ENCODE measurements at regions not wholly inside any gene's neighbourhood (a gene's known extent, or its start where the extent isn't known, plus 50 kb on each side); places are given as distances from the start of the nearest gene placed in this dataset.

DNA sequence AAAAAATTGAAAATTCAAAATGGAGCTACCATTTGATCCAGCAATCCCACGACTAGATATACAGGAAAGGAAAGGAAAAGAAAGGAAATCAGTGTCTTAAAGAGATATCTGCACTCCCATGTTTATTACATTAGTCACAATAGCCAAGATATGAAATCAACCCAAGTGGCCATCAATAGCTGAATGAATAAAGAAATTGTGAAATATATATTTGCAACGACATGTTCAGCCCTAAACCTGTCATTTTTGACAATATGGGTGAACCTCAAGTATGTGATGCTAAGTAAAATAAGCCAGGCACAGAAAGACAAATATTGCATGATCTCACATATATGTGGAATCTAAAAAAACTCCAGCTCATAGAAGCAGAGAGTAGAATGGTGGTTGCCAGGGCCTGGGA, 155.1 kb downstream of the ANXA5 start:
- no peak for TF ChIP-seq ZNF584 (CRISPR knock-in tag; IDR thresholded peaks at IDR 0.05; ENCODE audit: low read depth)
- no peak for TF ChIP-seq ARID2 (IDR thresholded peaks at IDR 0.05)
- TF ChIP-seq PHF8 (IDR thresholded peaks at IDR 0.05; ENCODE audit: borderline replicate concordance, low read length) = no peak

All from K562 (cell line).